Astrocyte (in vitro differentiated cells and primary cell): ENCODE measurements at regions not wholly inside any gene's neighbourhood (a gene's known extent, or its start where the extent isn't known, plus 50 kb on each side); places are given as distances from the start of the nearest gene placed in this dataset.

Experiments
- CTCF ChIP-seq: IDR thresholded peaks from 2 replicates; pipeline ENCODE4 v1.5.1; 2011; ENCODE audit warnings: low read depth, mild to moderate bottlenecking, inconsistent platforms, low read length, moderate library complexity; ENCODE audit not compliant: insufficient read depth
- EZH2 ChIP-seq: IDR thresholded peaks from 2 replicates; pipeline ENCODE4 v1.6.1; 2012; ENCODE audit warnings: mild to moderate bottlenecking, low read length, inconsistent platforms; ENCODE audit not compliant: insufficient read depth

GRCh38 chr3:152997526-152997925 is 162.6 kb downstream of the P2RY1 start:
- TF ChIP-seq CTCF, result no peak
- no peak for TF ChIP-seq EZH2
